Nephron (organoid): ENCODE measurements at regions not wholly inside any gene's neighbourhood (a gene's known extent, or its start where the extent isn't known, plus 50 kb on each side); places are given as distances from the start of the nearest gene placed in this dataset.

ENCODE experiments used
- H3K27ac Mint-ChIP-seq, 3 experiments: 2 replicates each; pipeline ENCODE4 v1.8.0; 2020; ENCODE audit warnings: mixed read lengths in 3 of 3, mild to moderate bottlenecking in 2 of 3, moderate library complexity in 1 of 3
- H3K27me3 Mint-ChIP-seq: 2 replicates; pipeline ENCODE4 v1.8.0; 2021; ENCODE audit warnings: low read depth, mild to moderate bottlenecking, moderate library complexity, mixed read lengths
- H3K36me3 Mint-ChIP-seq: 2 replicates; pipeline ENCODE4 v1.8.0; 2020; ENCODE audit warnings: low read depth, mixed read lengths
- H3K4me1 Mint-ChIP-seq: 2 replicates; pipeline ENCODE4 v1.8.0; 2020; ENCODE audit warnings: mixed read lengths
- H3K4me3 Mint-ChIP-seq, 3 experiments: 2 replicates each; pipeline ENCODE4 v1.8.0; 2020; ENCODE audit warnings: mild to moderate bottlenecking in 3 of 3, mixed read lengths in 3 of 3, moderate library complexity in 2 of 3
- H3K9me3 Mint-ChIP-seq: 2 replicates; pipeline ENCODE4 v1.8.0; 2020; ENCODE audit warnings: mixed read lengths
- CTCF ChIP-seq, 3 experiments: fragments of 200-600 bp; sonication (generic); IDR thresholded peaks; one replicate each; pipeline ENCODE4 v1.5.0; 2021; ENCODE audit warnings: antibody characterized with exemption in 3 of 3; ENCODE audit not compliant: unreplicated experiment in 3 of 3

GRCh38 chr5:111810112-111810511, 53.1 kb upstream of the NREP start:
- Mint-ChIP-seq H3K9me3 (no peaks in the 10 kb centered on the region), H3K27me3 (no peaks in the 10 kb centered on the region), H3K27ac (peak overlapping the region in 1 of 3 experiments; percentile 41), H3K4me1 (no peaks in the 10 kb centered on the region), H3K36me3 (no peaks in the 10 kb centered on the region), H3K4me3 (no peak overlapping the region)
- TF ChIP-seq CTCF (IDR thresholded peaks at IDR 0.05; ENCODE audit: unreplicated experiment in 3 of 3), result no peak
